Heart left ventricle (tissue), 13 donors: ENCODE measurements at regions not wholly inside any gene's neighbourhood (a gene's known extent, or its start where the extent isn't known, plus 50 kb on each side); places are given as distances from the start of the nearest gene placed in this dataset.

Experiments
- CTCF ChIP-seq, 12 donors: fragments of 200-600 bp; sonication (generic) in 4 of 12; IDR thresholded peaks; one replicate each; pipeline versions ENCODE4 v1.5.0 to v1.8.0; 2018 to 2022; ENCODE audit warnings: antibody characterized with exemption in 12 of 12, mild to moderate bottlenecking in 5 of 12
- POLR2A ChIP-seq, 2 donors: fragments of 450-650 bp; IDR thresholded peaks; one replicate each; pipeline ENCODE4 v1.6.1; 2017; ENCODE audit warnings: antibody characterized with exemption in 2 of 2, mild to moderate bottlenecking in 2 of 2, moderate library complexity in 2 of 2
- donor health status: ischemic (EF 13 %, LVEDD 7.1; RV severe dilation, severe dysfunction).
- donor health status: DM: no; HTN: yes; CAD: no.
- donor health status: DM: no; HTN: no; CAD: no.
- donor health status: ischemic (EF 25% LVEDD 6.9; RV normal size, moderate dysfunction).
- donor health status: ischemic (EF 25% LVEDD 5.7; RV mildly dilated, moderate dysfunction).
- donor health status: ischemic (EF 35%, LVEDD 5.7; RV mildly dilated, moderate dysfunction).
- donor health status: nonischemic (EF 11% LVEDD 7.7; RV severe dilation, severe dysfunction).
- donor health status: DM: yes; HTN: yes; CAD: no.
- donor health status: PGD.
- donor health status: ischemic (EF 29% LVEDD 5.4; RV normal size, mild dysfunction).
- donor health status: nonischemic (EF 23%, LVEDD 6.1; RV moderate dilation, normal function).

GRCh38 chr13:78743973-78744372, 85.0 kb upstream of the OBI1 start:
- TF ChIP-seq CTCF (IDR thresholded peaks at IDR 0.05) (no peak), POLR2A (IDR thresholded peaks at IDR 0.05) (no peak)
